ENCODE measurements at regions not wholly inside any gene's neighbourhood (a gene's known extent, or its start where the extent isn't known, plus 50 kb on each side); places are given as distances from the start of the nearest gene placed in this dataset.

GRCh38 chr3:87796137-87796842 is 262.5 kb downstream of the CGGBP1 start:
- H3K9ac ChIP-seq (ENCODE audit: insufficient read depth, low read length): no peak overlapping the region
- no peak for TF ChIP-seq EZH2 (IDR thresholded peaks at IDR 0.05; ENCODE audit: low read length, missing control alignments)
- TF ChIP-seq, protein P1, sequence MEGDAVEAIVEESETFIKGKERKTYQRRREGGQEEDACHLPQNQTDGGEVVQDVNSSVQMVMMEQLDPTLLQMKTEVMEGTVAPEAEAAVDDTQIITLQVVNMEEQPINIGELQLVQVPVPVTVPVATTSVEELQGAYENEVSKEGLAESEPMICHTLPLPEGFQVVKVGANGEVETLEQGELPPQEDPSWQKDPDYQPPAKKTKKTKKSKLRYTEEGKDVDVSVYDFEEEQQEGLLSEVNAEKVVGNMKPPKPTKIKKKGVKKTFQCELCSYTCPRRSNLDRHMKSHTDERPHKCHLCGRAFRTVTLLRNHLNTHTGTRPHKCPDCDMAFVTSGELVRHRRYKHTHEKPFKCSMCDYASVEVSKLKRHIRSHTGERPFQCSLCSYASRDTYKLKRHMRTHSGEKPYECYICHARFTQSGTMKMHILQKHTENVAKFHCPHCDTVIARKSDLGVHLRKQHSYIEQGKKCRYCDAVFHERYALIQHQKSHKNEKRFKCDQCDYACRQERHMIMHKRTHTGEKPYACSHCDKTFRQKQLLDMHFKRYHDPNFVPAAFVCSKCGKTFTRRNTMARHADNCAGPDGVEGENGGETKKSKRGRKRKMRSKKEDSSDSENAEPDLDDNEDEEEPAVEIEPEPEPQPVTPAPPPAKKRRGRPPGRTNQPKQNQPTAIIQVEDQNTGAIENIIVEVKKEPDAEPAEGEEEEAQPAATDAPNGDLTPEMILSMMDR (conservative IDR thresholded peaks at IDR 0.05 in 1 of 2, IDR thresholded peaks at IDR 0.05 in 1 of 2; ENCODE audit: low read depth in 1 of 2, low read length in 2 of 2): no peak
- H4K20me1 ChIP-seq (ENCODE audit: control insufficient read depth, extremely low read depth, insufficient read depth, low read length): no peaks in the 10 kb centered on the region
- H3K27me3 ChIP-seq (ENCODE audit: control insufficient read depth, insufficient read depth, low read length): no peaks in the 10 kb centered on the region
- peak overlapping the region; percentile 4 for H3K4me2 ChIP-seq (ENCODE audit: extremely low read depth, insufficient read depth, low read length)
- no peaks in the 10 kb centered on the region for H3K79me2 ChIP-seq (ENCODE audit: control insufficient read depth, insufficient read depth, low read length)
- H3K27ac ChIP-seq (ENCODE audit: insufficient read depth, low read length): no peak overlapping the region
- no peak overlapping the region for H2AFZ ChIP-seq (ENCODE audit: low read length)
- H3K4me3 ChIP-seq (replicated peaks in 1 of 4; ENCODE audit: control extremely low read depth in 1 of 4, insufficient read depth in 1 of 4, low read depth in 3 of 4, low read length in 4 of 4): no peak overlapping the region
- H3K9me3 ChIP-seq (ENCODE audit: control insufficient read depth, insufficient read depth, low read depth, low read length): no peaks in the 10 kb centered on the region
- no peaks in the 10 kb centered on the region for H3K36me3 ChIP-seq (ENCODE audit: control insufficient read depth, insufficient read depth, low read length)
- H3K4me1 ChIP-seq (ENCODE audit: control insufficient read depth, extremely low read depth, insufficient read depth, low read length): no peaks in the 10 kb centered on the region
- DNase-seq (ENCODE audit: low read depth in 2 of 2): no peak

DNA sequence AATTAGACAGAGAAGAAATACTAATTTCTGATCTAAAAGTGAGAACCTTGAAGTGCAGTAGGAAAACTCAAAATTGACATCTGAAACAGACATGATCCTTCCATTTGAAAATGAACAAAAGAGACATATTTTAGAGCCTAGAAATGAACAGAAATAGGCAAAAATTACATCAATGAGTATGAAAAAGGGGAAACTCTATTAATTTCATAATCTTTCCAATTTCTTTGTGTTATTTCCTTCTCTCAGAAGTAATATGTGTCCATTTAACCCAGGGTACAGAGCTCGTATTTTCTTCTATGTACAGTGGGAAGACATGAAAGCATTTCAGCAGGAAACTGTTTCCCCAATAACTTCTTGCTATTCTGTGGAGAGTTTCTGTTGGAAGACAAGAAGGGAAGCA is 263.1 kb downstream of the CGGBP1 start:
- Histone ChIP-seq H3K27me3 (ENCODE audit: control insufficient read depth, insufficient read depth, low read length) (no peaks in the 10 kb centered on the region), H3K4me3 (replicated peaks in 1 of 4; ENCODE audit: control extremely low read depth in 1 of 4, insufficient read depth in 1 of 4, low read depth in 3 of 4, low read length in 4 of 4) (no peak overlapping the region), H3K9ac (ENCODE audit: insufficient read depth, low read length) (no peak overlapping the region), H3K4me2 (ENCODE audit: extremely low read depth, insufficient read depth, low read length) (no peak overlapping the region), H2AFZ (ENCODE audit: low read length) (no peak overlapping the region), H3K79me2 (ENCODE audit: control insufficient read depth, insufficient read depth, low read length) (no peaks in the 10 kb centered on the region), H4K20me1 (ENCODE audit: control insufficient read depth, extremely low read depth, insufficient read depth, low read length) (no peaks in the 10 kb centered on the region), H3K9me3 (ENCODE audit: control insufficient read depth, insufficient read depth, low read depth, low read length) (no peaks in the 10 kb centered on the region), H3K4me1 (ENCODE audit: control insufficient read depth, extremely low read depth, insufficient read depth, low read length) (no peaks in the 10 kb centered on the region), H3K36me3 (ENCODE audit: control insufficient read depth, insufficient read depth, low read length) (no peaks in the 10 kb centered on the region), H3K27ac (ENCODE audit: insufficient read depth, low read length) (no peak overlapping the region)
- no peak for DNase-seq (ENCODE audit: low read depth in 2 of 2)
- TF ChIP-seq, protein P1 (conservative IDR thresholded peaks at IDR 0.05 in 1 of 2, IDR thresholded peaks at IDR 0.05 in 1 of 2; ENCODE audit: low read depth in 1 of 2, low read length in 2 of 2): no peak
- TF ChIP-seq EZH2 (IDR thresholded peaks at IDR 0.05; ENCODE audit: low read length, missing control alignments): no peak

DNA sequence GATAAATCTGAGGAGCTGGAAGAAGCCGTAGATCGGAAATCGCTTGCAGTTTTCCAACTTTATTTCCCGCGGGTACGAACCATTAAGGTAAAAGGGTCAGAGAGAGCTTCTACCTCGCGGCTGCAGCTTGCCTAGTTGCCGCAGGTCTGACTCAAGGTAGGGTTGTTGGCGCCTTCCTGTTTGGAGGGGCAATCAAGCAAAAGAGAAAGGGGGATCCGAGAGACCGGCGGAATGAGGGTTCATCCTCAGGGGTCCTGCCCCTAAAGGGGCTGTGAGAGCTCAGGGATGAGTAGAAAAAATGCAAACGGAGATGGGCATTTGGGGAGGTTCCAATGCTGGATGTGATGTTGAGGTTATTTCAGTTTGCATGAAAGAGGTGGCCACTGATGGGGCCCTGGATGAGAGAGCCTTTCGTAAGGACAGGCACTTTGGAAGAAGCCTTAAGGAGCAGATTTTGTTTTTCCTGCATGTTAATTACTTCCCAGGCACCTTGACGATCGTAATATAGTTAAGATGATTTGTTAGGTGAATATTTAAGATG is 265.4 kb downstream of the CGGBP1 start:
- Histone ChIP-seq H3K27me3 (ENCODE audit: control insufficient read depth, insufficient read depth, low read length) (no peaks in the 10 kb centered on the region), H3K4me2 (ENCODE audit: extremely low read depth, insufficient read depth, low read length) (no peak overlapping the region), H3K27ac (ENCODE audit: insufficient read depth, low read length) (no peak overlapping the region), H3K9ac (ENCODE audit: insufficient read depth, low read length) (no peak overlapping the region), H3K4me3 (replicated peaks in 1 of 4; ENCODE audit: control extremely low read depth in 1 of 4, insufficient read depth in 1 of 4, low read depth in 3 of 4, low read length in 4 of 4) (peak overlapping the region in 1 of 4 experiments; percentile 39), H2AFZ (ENCODE audit: low read length) (no peak overlapping the region), H3K9me3 (ENCODE audit: control insufficient read depth, insufficient read depth, low read depth, low read length) (no peaks in the 10 kb centered on the region), H3K79me2 (ENCODE audit: control insufficient read depth, insufficient read depth, low read length) (no peaks in the 10 kb centered on the region), H3K4me1 (ENCODE audit: control insufficient read depth, extremely low read depth, insufficient read depth, low read length) (no peaks in the 10 kb centered on the region), H3K36me3 (ENCODE audit: control insufficient read depth, insufficient read depth, low read length) (no peaks in the 10 kb centered on the region), H4K20me1 (ENCODE audit: control insufficient read depth, extremely low read depth, insufficient read depth, low read length) (no peaks in the 10 kb centered on the region)
- DNase-seq (ENCODE audit: low read depth in 2 of 2): no peak
- TF ChIP-seq, protein P1 (conservative IDR thresholded peaks at IDR 0.05 in 1 of 2, IDR thresholded peaks at IDR 0.05 in 1 of 2; ENCODE audit: low read depth in 1 of 2, low read length in 2 of 2): no peak
- TF ChIP-seq EZH2 (IDR thresholded peaks at IDR 0.05; ENCODE audit: low read length, missing control alignments): no peak

All from fibroblast of lung (primary cell).